Astrocyte (in vitro differentiated cells and primary cell): ENCODE measurements at regions not wholly inside any gene's neighbourhood (a gene's known extent, or its start where the extent isn't known, plus 50 kb on each side); places are given as distances from the start of the nearest gene placed in this dataset.

Source experiments
- DNase-seq: peaks from one replicate; pipeline ENCODE4 v3.0.0-alpha.2; 2010; ENCODE audit warnings: low read depth
- FAIRE-seq: peaks from 2 replicates; lab custom pipeline; 2011; peaks lifted over from hg19 to GRCh38; lab: Jason Lieb, UNC
- H2AFZ ChIP-seq: 2 replicates; pipeline ENCODE4 v1.6.0; 2012; ENCODE audit warnings: low read depth, low read length, inconsistent platforms
- H3K27ac ChIP-seq: 2 replicates; pipeline ENCODE4 v1.5.1; 2011; ENCODE audit warnings: low read depth, low read length, inconsistent platforms
- H3K27me3 ChIP-seq: 2 replicates; pipeline ENCODE4 v1.6.0; 2011; ENCODE audit warnings: low read length, inconsistent platforms; ENCODE audit not compliant: insufficient read depth
- H3K36me3 ChIP-seq: 2 replicates; pipeline ENCODE4 v1.5.1; 2011; ENCODE audit warnings: low read length, inconsistent platforms; ENCODE audit not compliant: insufficient read depth
- H3K4me1 ChIP-seq: 2 replicates; pipeline ENCODE4 v1.5.1; 2011; ENCODE audit warnings: low read length, inconsistent platforms; ENCODE audit not compliant: insufficient read depth
- H3K4me2 ChIP-seq: 2 replicates; pipeline ENCODE4 v1.6.0; 2012; ENCODE audit warnings: low read length, inconsistent platforms
- H3K4me3 ChIP-seq: 2 replicates; pipeline ENCODE4 v1.5.1; 2011; ENCODE audit warnings: low read depth, mild to moderate bottlenecking, low read length, inconsistent platforms; ENCODE audit not compliant: insufficient read depth
- H3K79me2 ChIP-seq: 2 replicates; pipeline ENCODE4 v1.6.0; 2012; ENCODE audit warnings: mild to moderate bottlenecking, low read length, inconsistent platforms; ENCODE audit not compliant: insufficient read depth
- H3K9ac ChIP-seq: 2 replicates; pipeline ENCODE4 v1.6.0; 2012; ENCODE audit warnings: mild to moderate bottlenecking, low read length, inconsistent platforms
- H3K9me3 ChIP-seq: 2 replicates; pipeline ENCODE4 v1.5.1; 2012; ENCODE audit warnings: low read depth, mild to moderate bottlenecking, low read length, inconsistent platforms; ENCODE audit not compliant: insufficient read depth
- H4K20me1 ChIP-seq: 2 replicates; pipeline ENCODE4 v1.6.0; 2012; ENCODE audit warnings: low read length, inconsistent platforms; ENCODE audit not compliant: insufficient read depth
- H3K27ac Mint-ChIP-seq: one replicate; pipeline ENCODE4 v1.8.0; 2021; ENCODE audit warnings: mild to moderate bottlenecking, mixed read lengths; ENCODE audit not compliant: unreplicated experiment
- H3K27me3 Mint-ChIP-seq: one replicate; pipeline ENCODE4 v1.8.0; 2021; ENCODE audit warnings: low read depth, mixed read lengths; ENCODE audit not compliant: unreplicated experiment
- H3K36me3 Mint-ChIP-seq: one replicate; pipeline ENCODE4 v1.8.0; 2021; ENCODE audit warnings: low read depth, mixed read lengths; ENCODE audit not compliant: unreplicated experiment
- H3K4me1 Mint-ChIP-seq: one replicate; pipeline ENCODE4 v1.8.0; 2021; ENCODE audit warnings: low read depth, mixed read lengths; ENCODE audit not compliant: unreplicated experiment
- H3K4me3 Mint-ChIP-seq: one replicate; pipeline ENCODE4 v1.8.0; 2021; ENCODE audit warnings: mild to moderate bottlenecking, moderate library complexity, mixed read lengths; ENCODE audit not compliant: unreplicated experiment
- H3K9me3 Mint-ChIP-seq: one replicate; pipeline ENCODE4 v1.8.0; 2021; ENCODE audit warnings: mild to moderate bottlenecking, mixed read lengths; ENCODE audit not compliant: unreplicated experiment
- CTCF ChIP-seq: IDR thresholded peaks from 2 replicates; pipeline ENCODE4 v1.5.1; 2011; ENCODE audit warnings: low read depth, mild to moderate bottlenecking, inconsistent platforms, low read length, moderate library complexity; ENCODE audit not compliant: insufficient read depth
- EZH2 ChIP-seq: IDR thresholded peaks from 2 replicates; pipeline ENCODE4 v1.6.1; 2012; ENCODE audit warnings: mild to moderate bottlenecking, low read length, inconsistent platforms; ENCODE audit not compliant: insufficient read depth

- no peaks in the 10 kb centered on the region for H3K9me3 ChIP-seq
- Mint-ChIP-seq H3K27me3 (no peaks in the 10 kb centered on the region), H3K4me3 (no peak overlapping the region), H3K36me3 (no peaks in the 10 kb centered on the region), H3K27ac (no peak overlapping the region), H3K4me1 (peaks cover 3% of the 10 kb centered on the region), H3K9me3 (peaks cover 1% of the 10 kb centered on the region)
- H2AFZ ChIP-seq, result no peak overlapping the region
- H3K36me3 ChIP-seq, result no peaks in the 10 kb centered on the region
- H3K27ac ChIP-seq, result no peak overlapping the region
- FAIRE-seq (no peak), DNase-seq (no peak)
- H3K27me3 ChIP-seq, result no peaks in the 10 kb centered on the region
- no peaks in the 10 kb centered on the region for H3K4me1 ChIP-seq
- H3K9ac ChIP-seq, result no peak overlapping the region
- no peak overlapping the region for H3K4me2 ChIP-seq
- no peaks in the 10 kb centered on the region for H4K20me1 ChIP-seq
- H3K79me2 ChIP-seq, result no peaks in the 10 kb centered on the region
- TF ChIP-seq CTCF (no peak), EZH2 (no peak)
- H3K4me3 ChIP-seq, result no peak overlapping the region
Observed at GRCh38 chr2:102977426-102978090, 215.7 kb downstream of the TMEM182 start.

- Histone ChIP-seq H3K27me3 (no peaks in the 10 kb centered on the region), H3K4me3 (no peak overlapping the region), H3K9me3 (no peaks in the 10 kb centered on the region), H3K9ac (no peak overlapping the region), H3K4me1 (no peaks in the 10 kb centered on the region), H3K79me2 (no peaks in the 10 kb centered on the region), H3K4me2 (no peak overlapping the region), H3K36me3 (no peaks in the 10 kb centered on the region), H3K27ac (no peak overlapping the region), H4K20me1 (no peaks in the 10 kb centered on the region), H2AFZ (no peak overlapping the region)
- Mint-ChIP-seq H3K9me3 (peaks cover 1% of the 10 kb centered on the region), H3K36me3 (no peaks in the 10 kb centered on the region), H3K27ac (no peak overlapping the region), H3K4me1 (peaks cover 3% of the 10 kb centered on the region), H3K27me3 (no peaks in the 10 kb centered on the region), H3K4me3 (no peak overlapping the region)
- FAIRE-seq, result no peak
- no peak for DNase-seq
- TF ChIP-seq CTCF (no peak), EZH2 (no peak)
Observed at GRCh38 chr2:102978091-102978490, 216.3 kb downstream of the TMEM182 start.

- TF ChIP-seq EZH2, result no peak
- TF ChIP-seq CTCF, result no peak
- Histone ChIP-seq H3K79me2 (no peaks in the 10 kb centered on the region), H3K4me3 (no peak overlapping the region), H3K4me2 (no peak overlapping the region), H3K9ac (no peak overlapping the region), H2AFZ (no peak overlapping the region), H3K36me3 (no peaks in the 10 kb centered on the region), H3K4me1 (no peaks in the 10 kb centered on the region), H3K9me3 (no peaks in the 10 kb centered on the region), H4K20me1 (no peaks in the 10 kb centered on the region), H3K27me3 (no peaks in the 10 kb centered on the region), H3K27ac (no peak overlapping the region)
- Mint-ChIP-seq H3K27ac (no peak overlapping the region), H3K9me3 (peaks cover 1% of the 10 kb centered on the region), H3K36me3 (no peaks in the 10 kb centered on the region), H3K27me3 (no peaks in the 10 kb centered on the region), H3K4me3 (no peak overlapping the region), H3K4me1 (peaks cover 3% of the 10 kb centered on the region)
- FAIRE-seq (no peak), DNase-seq (no peak)
Observed at GRCh38 chr2:102979429-102979828, 217.6 kb downstream of the TMEM182 start.
